HG03097 (cell line): ENCODE measurements at regions not wholly inside any gene's neighbourhood (a gene's known extent, or its start where the extent isn't known, plus 50 kb on each side); places are given as distances from the start of the nearest gene placed in this dataset.
"Not testable (repeated sequence)": the region's sequence is repeated elsewhere in the genome, so short reads cannot be mapped to it uniquely, and the experiment has no call there.

Experiments used
- ATAC-seq: cut with Tn5 transposase; IDR thresholded peaks from one replicate; pipeline ENCODE4 v1.9.1; 2021; ENCODE audit not compliant: unreplicated experiment, low FRiP score

GRCh38 chr18:77369644-77370043 lies 120.0 kb downstream of the GALR1 start:
- ATAC-seq: no peak

GRCh38 chr18:77373730-77374445 lies 124.2 kb downstream of the GALR1 start:
- ATAC-seq: no peak

- no peak for ATAC-seq
Observed at GRCh38 chr18:77374446-77374805, 124.8 kb downstream of the GALR1 start.

GRCh38 chr18:77376043-77376732 lies 126.5 kb downstream of the GALR1 start:
- no peak for ATAC-seq

- no peak for ATAC-seq
Observed at GRCh38 chr18:77376733-77377094, 127.1 kb downstream of the GALR1 start.

GRCh38 chr18:77377813-77378212 lies 128.2 kb downstream of the GALR1 start:
- no peak for ATAC-seq

- no peak for ATAC-seq
Observed at GRCh38 chr18:77379976-77380509, 130.4 kb downstream of the GALR1 start.

- ATAC-seq: no peak
Observed at GRCh38 chr18:77380695-77381094, 131.0 kb downstream of the GALR1 start.

GRCh38 chr18:77392321-77392720 lies 142.7 kb downstream of the GALR1 start:
- ATAC-seq: no peak

- ATAC-seq: no peak
Observed at GRCh38 chr18:77393519-77393918, 143.9 kb downstream of the GALR1 start.

- no peak for ATAC-seq
Observed at GRCh38 chr18:77395953-77396352, 146.3 kb downstream of the GALR1 start.

GRCh38 chr18:77397056-77397455 lies 147.4 kb downstream of the GALR1 start:
- no peak for ATAC-seq

GRCh38 chr18:77397617-77398016 lies 148.0 kb downstream of the GALR1 start:
- no peak for ATAC-seq

GRCh38 chr18:77400561-77400960 lies 150.9 kb downstream of the GALR1 start:
- no peak for ATAC-seq

GRCh38 chr18:77401173-77401572 lies 151.5 kb downstream of the GALR1 start:
- ATAC-seq: no peak

- ATAC-seq: no peak
Observed at GRCh38 chr18:77403969-77404535, 154.4 kb downstream of the GALR1 start.

- no peak for ATAC-seq
Observed at GRCh38 chr18:77405096-77405495, 155.4 kb downstream of the GALR1 start.

- no peak for ATAC-seq
Observed at GRCh38 chr18:77407733-77408132, 158.1 kb downstream of the GALR1 start.

GRCh38 chr18:77421546-77421945 lies 171.9 kb downstream of the GALR1 start:
- not testable (repeated sequence) for ATAC-seq

- ATAC-seq: no peak
Observed at GRCh38 chr18:77422974-77423867, 173.6 kb downstream of the GALR1 start.

- ATAC-seq: no peak
Observed at GRCh38 chr18:77433076-77433475, 183.4 kb downstream of the GALR1 start.
